Lower leg skin (tissue), 3 donors: ENCODE measurements at regions not wholly inside any gene's neighbourhood (a gene's known extent, or its start where the extent isn't known, plus 50 kb on each side); places are given as distances from the start of the nearest gene placed in this dataset.

Source experiments
- POLR2A ChIP-seq, 2 donors: fragments of 450-650 bp; IDR thresholded peaks; one replicate each; pipeline ENCODE4 v1.6.1; 2016 to 2017; ENCODE audit warnings: antibody characterized with exemption in 2 of 2, mild to moderate bottlenecking in 1 of 2, moderate library complexity in 1 of 2
- TF ChIP-seq, protein P1 (sequence below), 3 donors: fragments of 450-650 bp; IDR thresholded peaks; one replicate each; pipeline ENCODE4 v1.5.1; 2016; ENCODE audit warnings: antibody characterized with exemption in 3 of 3, mild to moderate bottlenecking in 3 of 3, moderate library complexity in 2 of 3

DNA sequence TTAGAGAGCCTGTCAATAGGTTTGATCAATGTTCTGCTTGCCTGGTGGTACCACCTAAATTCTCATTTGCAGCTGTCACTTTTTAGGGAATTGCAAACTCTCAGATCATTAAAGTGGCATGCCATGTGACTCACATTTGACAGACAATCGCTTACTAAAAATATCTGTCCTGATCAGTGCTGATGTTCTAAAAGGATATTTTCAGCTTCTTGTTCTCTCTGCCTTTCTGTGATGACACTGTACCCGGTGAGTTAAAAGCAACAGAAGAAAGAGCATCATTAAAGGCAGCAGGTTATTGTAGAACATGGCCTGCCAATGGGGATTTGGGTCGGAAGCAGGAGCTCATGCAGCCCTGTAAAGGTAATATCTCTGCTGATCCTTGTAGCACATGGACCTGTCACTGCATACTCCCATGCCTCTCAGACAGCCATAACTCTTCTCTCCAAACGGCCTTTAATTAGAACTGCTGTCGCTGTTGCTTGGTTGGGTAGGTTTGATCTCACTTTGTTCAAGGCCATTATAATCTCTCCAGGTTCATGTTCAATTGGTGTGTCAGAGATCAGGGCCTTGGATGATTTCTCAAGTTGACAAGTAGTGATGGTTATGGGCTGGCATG lies 441.3 kb upstream of the DEPDC1 start:
- TF ChIP-seq, protein P1, sequence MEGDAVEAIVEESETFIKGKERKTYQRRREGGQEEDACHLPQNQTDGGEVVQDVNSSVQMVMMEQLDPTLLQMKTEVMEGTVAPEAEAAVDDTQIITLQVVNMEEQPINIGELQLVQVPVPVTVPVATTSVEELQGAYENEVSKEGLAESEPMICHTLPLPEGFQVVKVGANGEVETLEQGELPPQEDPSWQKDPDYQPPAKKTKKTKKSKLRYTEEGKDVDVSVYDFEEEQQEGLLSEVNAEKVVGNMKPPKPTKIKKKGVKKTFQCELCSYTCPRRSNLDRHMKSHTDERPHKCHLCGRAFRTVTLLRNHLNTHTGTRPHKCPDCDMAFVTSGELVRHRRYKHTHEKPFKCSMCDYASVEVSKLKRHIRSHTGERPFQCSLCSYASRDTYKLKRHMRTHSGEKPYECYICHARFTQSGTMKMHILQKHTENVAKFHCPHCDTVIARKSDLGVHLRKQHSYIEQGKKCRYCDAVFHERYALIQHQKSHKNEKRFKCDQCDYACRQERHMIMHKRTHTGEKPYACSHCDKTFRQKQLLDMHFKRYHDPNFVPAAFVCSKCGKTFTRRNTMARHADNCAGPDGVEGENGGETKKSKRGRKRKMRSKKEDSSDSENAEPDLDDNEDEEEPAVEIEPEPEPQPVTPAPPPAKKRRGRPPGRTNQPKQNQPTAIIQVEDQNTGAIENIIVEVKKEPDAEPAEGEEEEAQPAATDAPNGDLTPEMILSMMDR (IDR thresholded peaks at IDR 0.05) = no peak
- TF ChIP-seq POLR2A (IDR thresholded peaks at IDR 0.05) = no peak
